Esophagus squamous epithelium (tissue), 4 donors: ENCODE measurements at regions not wholly inside any gene's neighbourhood (a gene's known extent, or its start where the extent isn't known, plus 50 kb on each side); places are given as distances from the start of the nearest gene placed in this dataset.

Experiments
- CTCF ChIP-seq, 6 experiments: fragments of 450-650 bp in 4 of 6; fragments of 200-600 bp in 2 of 6; sonication (generic) in 2 of 6; IDR thresholded peaks; one replicate each; pipeline ENCODE4 v1.5.1; 2016 to 2019; ENCODE audit warnings: antibody characterized with exemption in 6 of 6, mild to moderate bottlenecking in 4 of 6, moderate library complexity in 4 of 6
- POLR2A ChIP-seq, 4 donors: fragments of 450-650 bp; IDR thresholded peaks; one replicate each; pipeline ENCODE4 v1.6.1; 2017; ENCODE audit warnings: antibody characterized with exemption in 4 of 4, mild to moderate bottlenecking in 4 of 4, moderate library complexity in 3 of 4

- TF ChIP-seq CTCF (IDR thresholded peaks at IDR 0.05) (no peak), POLR2A (IDR thresholded peaks at IDR 0.05) (no peak)
Observed at GRCh38 chr18:27826101-27826500, 350.8 kb downstream of the CDH2 start.
